HEK293 (cell line): ENCODE measurements at regions not wholly inside any gene's neighbourhood (a gene's known extent, or its start where the extent isn't known, plus 50 kb on each side); places are given as distances from the start of the nearest gene placed in this dataset.

Experiments used
- CTCF ChIA-PET: fragments of 350-600 bp; formaldehyde crosslinking; extraction: SDS; loops from one replicate; lab custom pipeline; 2021; ENCODE audit warnings: antibody characterized with exemption; lab: Yijun Ruan, JAX
- POLR2A ChIA-PET: fragments of 300-600 bp; formaldehyde crosslinking; extraction: SDS; loops from one replicate; lab custom pipeline; 2020; ENCODE audit warnings: antibody characterized with exemption, inconsistent platforms; lab: Yijun Ruan, JAX
- H3K27ac ChIP-seq: fragments of 200-500 bp; sonication (Bioruptor generic); 2 replicates; pipeline ENCODE4 v1.5.1; 2014; ENCODE audit warnings: low read depth, low read length, control low read depth, inconsistent platforms; ENCODE audit errors: extremely low read depth
- H3K36me3 ChIP-seq, 2 experiments: fragments of 200-500 bp in 1 of 2; sonication (Bioruptor generic) in 1 of 2; 1 replicate in 1 of 2; 2 replicates in 1 of 2; pipeline ENCODE4 v1.5.1; 2014 to 2017; ENCODE audit warnings: inconsistent platforms in 2 of 2, low read length in 2 of 2; ENCODE audit not compliant: control insufficient read depth in 2 of 2, insufficient read depth in 1 of 2
- H3K4me1 ChIP-seq: fragments of 200-500 bp; sonication (Bioruptor generic); 2 replicates; pipeline ENCODE4 v1.5.1; 2014; ENCODE audit warnings: mild to moderate bottlenecking, low read length, inconsistent platforms; ENCODE audit not compliant: control insufficient read depth, insufficient read depth
- H3K4me3 ChIP-seq: 2 replicates; pipeline ENCODE4 v1.5.1; 2011; ENCODE audit warnings: low read depth, mild to moderate bottlenecking, control low read depth, low read length, moderate library complexity
- H3K9me3 ChIP-seq: fragments of 200-500 bp; sonication (Bioruptor generic); 2 replicates; pipeline ENCODE4 v1.5.1; 2014; ENCODE audit warnings: low read depth, low read length, inconsistent platforms; ENCODE audit not compliant: control insufficient read depth, insufficient read depth
- BCL11B ChIP-seq: fragments of 450-650 bp; formaldehyde crosslinking; IDR thresholded peaks from 2 replicates; pipeline ENCODE4 v1.5.1; 2016; ENCODE audit warnings: low read depth, missing biosample characterization, missing genetic modification characterization
- HOXC10 ChIP-seq: sonication (generic); formaldehyde crosslinking; IDR thresholded peaks from 2 replicates; pipeline ENCODE4 v1.8.1; 2023; ENCODE audit warnings: mild to moderate bottlenecking, missing genetic modification reagents
- KLF10 ChIP-seq: fragments of 450-650 bp; IDR thresholded peaks from 2 replicates; pipeline ENCODE4 v1.5.1; 2018; ENCODE audit warnings: missing biosample characterization, mild to moderate bottlenecking, missing genetic modification characterization
- TCF7L2 ChIP-seq: IDR thresholded peaks from 2 replicates; pipeline ENCODE4 v1.6.1; 2011; ENCODE audit warnings: low read depth, mild to moderate bottlenecking, inconsistent platforms, low read length, moderate library complexity, borderline replicate concordance
- TSHZ1 ChIP-seq: fragments of 450-650 bp; formaldehyde crosslinking; IDR thresholded peaks from 2 replicates; pipeline ENCODE4 v1.5.1; 2016; ENCODE audit warnings: missing biosample characterization, missing genetic modification characterization, borderline replicate concordance
- YY1 ChIP-seq: fragments of 450-650 bp; formaldehyde crosslinking; IDR thresholded peaks from 2 replicates; pipeline ENCODE4 v1.5.1; 2018; ENCODE audit warnings: missing biosample characterization, missing genetic modification characterization
- ZBTB21 ChIP-seq: fragments of 450-650 bp; formaldehyde crosslinking; IDR thresholded peaks from 2 replicates; pipeline ENCODE4 v1.5.1; 2017; ENCODE audit warnings: missing biosample characterization, missing genetic modification characterization
- ZNF16 ChIP-seq: fragments of 450-650 bp; formaldehyde crosslinking; IDR thresholded peaks from 2 replicates; pipeline ENCODE4 v1.5.1; 2016; ENCODE audit warnings: low read depth, missing biosample characterization, missing genetic modification characterization
- ZNF239 ChIP-seq: fragments of 450-650 bp; formaldehyde crosslinking; IDR thresholded peaks from 2 replicates; pipeline ENCODE4 v1.5.1; 2016; ENCODE audit warnings: missing biosample characterization, missing genetic modification characterization
- ZNF24 ChIP-seq: fragments of 450-650 bp; formaldehyde crosslinking; IDR thresholded peaks from 2 replicates; pipeline ENCODE4 v1.5.1; 2016; ENCODE audit warnings: missing biosample characterization, missing genetic modification characterization
- ZNF292 ChIP-seq: fragments of 450-650 bp; formaldehyde crosslinking; IDR thresholded peaks from 2 replicates; pipeline ENCODE4 v1.5.1; 2016; ENCODE audit warnings: low read depth, missing biosample characterization, missing genetic modification characterization, borderline replicate concordance
- ZNF416 ChIP-seq: fragments of 450-650 bp; formaldehyde crosslinking; IDR thresholded peaks from 2 replicates; pipeline ENCODE4 v1.5.1; 2016; ENCODE audit warnings: missing biosample characterization, missing genetic modification characterization
- ZNF510 ChIP-seq: fragments of 450-650 bp; formaldehyde crosslinking; IDR thresholded peaks from 2 replicates; pipeline ENCODE4 v1.5.1; 2018; ENCODE audit warnings: mild to moderate bottlenecking, missing genetic modification characterization, missing biosample characterization; ENCODE audit not compliant: insufficient replicate concordance
- ZNF692 ChIP-seq: fragments of 450-650 bp; formaldehyde crosslinking; IDR thresholded peaks from 2 replicates; pipeline ENCODE4 v1.5.1; 2016; ENCODE audit warnings: missing biosample characterization, missing genetic modification characterization
- TF ChIP-seq, protein P1 (sequence below): fragments of 450-650 bp; formaldehyde crosslinking; IDR thresholded peaks from 2 replicates; pipeline ENCODE4 v1.5.1; 2016; ENCODE audit warnings: missing biosample characterization, missing genetic modification characterization
- TF ChIP-seq, protein P2 (sequence below): fragments of 450-650 bp; formaldehyde crosslinking; IDR thresholded peaks from 2 replicates; pipeline ENCODE4 v1.5.1; 2016; ENCODE audit warnings: missing biosample characterization, missing genetic modification characterization, low read depth
- TF ChIP-seq, protein P3 (sequence below): fragments of 450-650 bp; formaldehyde crosslinking; IDR thresholded peaks from 2 replicates; pipeline ENCODE4 v1.5.1; 2016; ENCODE audit warnings: missing biosample characterization, missing genetic modification characterization, borderline replicate concordance

DNA sequence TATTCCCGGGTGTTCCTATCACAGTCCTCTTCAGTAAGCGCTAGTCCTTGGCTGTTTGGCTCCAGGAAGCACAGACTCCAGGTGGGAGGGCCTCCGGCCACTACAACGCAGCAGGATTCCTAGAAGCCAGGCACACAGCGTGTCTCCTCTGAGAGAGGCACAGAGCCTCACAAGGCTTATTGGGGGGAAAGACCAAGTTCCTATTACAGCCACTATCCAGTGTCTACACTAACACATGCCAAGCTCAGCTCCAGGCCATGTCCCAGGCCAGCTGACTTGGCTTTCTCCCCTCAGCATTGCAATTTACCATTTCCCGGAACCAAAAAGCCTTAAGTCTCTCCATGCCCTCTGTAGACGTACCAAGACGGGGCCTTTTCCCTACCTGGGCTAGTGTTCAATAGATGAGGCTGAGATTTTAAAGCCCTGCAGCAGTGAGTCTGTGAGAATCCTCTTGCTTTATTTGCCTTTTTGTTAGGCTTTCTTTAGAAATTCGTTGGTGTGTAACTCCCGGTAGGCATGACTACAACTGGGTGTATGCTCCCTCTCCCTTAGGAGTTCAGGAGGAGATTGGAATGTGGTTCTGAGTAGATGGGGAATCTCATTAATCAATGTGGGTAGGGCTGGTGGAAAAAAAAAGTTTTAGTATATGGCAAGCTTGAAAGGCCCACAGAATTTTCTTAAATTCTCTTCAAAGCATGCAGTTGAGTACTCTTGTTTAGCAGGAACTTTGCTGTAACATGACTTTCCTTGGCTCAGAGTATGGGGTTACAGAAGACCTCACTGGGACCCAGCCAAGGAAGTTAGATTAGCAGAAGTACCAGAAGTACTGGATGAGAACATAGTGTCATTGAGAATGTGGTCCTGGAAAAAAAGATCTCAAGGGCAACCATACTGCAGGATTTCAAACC is 84.3 kb upstream of the SLC1A3 start:
- H3K36me3 ChIP-seq: no peaks in the 10 kb centered on the region
- CTCF ChIA-PET: interaction anchor here (0.6 to 1.0 kb wide), 3 partner anchors 16 to 21 kb away, joined by 3 to 4 read pairs (median 3); no protein-coding TSS in a partner anchor
- no peaks in the 10 kb centered on the region for H3K9me3 ChIP-seq
- no peak overlapping the region for H3K27ac ChIP-seq
- TF ChIP-seq ZNF416 (tag by site-specific recombination) (no peak), HOXC10 (CRISPR knock-in tag) (no peak), ZBTB21 (no peak), ZNF239 (tag by site-specific recombination) (no peak), TCF7L2 (no peak), ZNF24 (tag by site-specific recombination) (no peak), ZNF16 (no peak), ZNF292 (tag by site-specific recombination) (no peak), ZNF510 (tag by site-specific recombination) (no peak), BCL11B (tag by site-specific recombination) (no peak), KLF10 (tag by site-specific recombination) (no peak), YY1 (tag by site-specific recombination) (no peak)
- TF ChIP-seq, protein P1, sequence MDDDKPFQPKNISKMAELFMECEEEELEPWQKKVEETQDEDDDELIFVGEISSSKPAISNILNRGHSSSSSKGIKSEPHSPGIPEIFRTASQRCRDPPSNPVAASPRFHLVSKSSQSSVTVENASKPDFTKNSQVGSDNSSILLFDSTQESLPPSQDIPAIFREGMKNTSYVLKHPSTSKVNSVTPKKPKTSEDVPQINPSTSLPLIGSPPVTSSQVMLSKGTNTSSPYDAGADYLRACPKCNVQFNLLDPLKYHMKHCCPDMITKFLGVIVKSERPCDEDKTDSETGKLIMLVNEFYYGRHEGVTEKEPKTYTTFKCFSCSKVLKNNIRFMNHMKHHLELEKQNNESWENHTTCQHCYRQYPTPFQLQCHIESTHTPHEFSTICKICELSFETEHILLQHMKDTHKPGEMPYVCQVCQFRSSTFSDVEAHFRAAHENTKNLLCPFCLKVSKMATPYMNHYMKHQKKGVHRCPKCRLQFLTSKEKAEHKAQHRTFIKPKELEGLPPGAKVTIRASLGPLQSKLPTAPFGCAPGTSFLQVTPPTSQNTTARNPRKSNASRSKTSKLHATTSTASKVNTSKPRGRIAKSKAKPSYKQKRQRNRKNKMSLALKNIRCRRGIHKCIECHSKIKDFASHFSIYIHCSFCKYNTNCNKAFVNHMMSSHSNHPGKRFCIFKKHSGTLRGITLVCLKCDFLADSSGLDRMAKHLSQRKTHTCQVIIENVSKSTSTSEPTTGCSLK: no peak
- TF ChIP-seq, protein P2, sequence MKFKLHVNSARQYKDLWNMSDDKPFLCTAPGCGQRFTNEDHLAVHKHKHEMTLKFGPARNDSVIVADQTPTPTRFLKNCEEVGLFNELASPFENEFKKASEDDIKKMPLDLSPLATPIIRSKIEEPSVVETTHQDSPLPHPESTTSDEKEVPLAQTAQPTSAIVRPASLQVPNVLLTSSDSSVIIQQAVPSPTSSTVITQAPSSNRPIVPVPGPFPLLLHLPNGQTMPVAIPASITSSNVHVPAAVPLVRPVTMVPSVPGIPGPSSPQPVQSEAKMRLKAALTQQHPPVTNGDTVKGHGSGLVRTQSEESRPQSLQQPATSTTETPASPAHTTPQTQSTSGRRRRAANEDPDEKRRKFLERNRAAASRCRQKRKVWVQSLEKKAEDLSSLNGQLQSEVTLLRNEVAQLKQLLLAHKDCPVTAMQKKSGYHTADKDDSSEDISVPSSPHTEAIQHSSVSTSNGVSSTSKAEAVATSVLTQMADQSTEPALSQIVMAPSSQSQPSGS: no peak
- no peaks in the 10 kb centered on the region for H3K4me1 ChIP-seq
- no peak overlapping the region for H3K4me3 ChIP-seq
- POLR2A ChIA-PET: no interaction called here

DNA sequence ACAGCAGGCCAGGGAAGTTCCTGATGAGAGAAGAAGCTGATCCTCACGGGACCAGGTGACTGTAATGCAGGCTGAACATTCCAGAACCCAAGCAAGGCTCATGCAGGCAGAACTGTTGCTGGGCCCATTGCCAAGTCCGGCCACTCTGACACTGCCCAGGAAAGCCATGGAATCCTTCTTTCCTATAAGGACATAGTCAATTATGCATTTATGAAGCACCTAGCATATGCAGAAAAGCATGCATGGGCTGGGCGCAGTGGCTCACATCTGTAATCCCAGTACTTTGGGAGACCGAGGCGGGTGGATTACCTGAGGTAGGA is 83.7 kb upstream of the SLC1A3 start:
- no peaks in the 10 kb centered on the region for H3K36me3 ChIP-seq
- TF ChIP-seq ZNF692 (tag by site-specific recombination) (no peak), TSHZ1 (tag by site-specific recombination) (no peak), ZNF292 (tag by site-specific recombination) (no peak), ZNF24 (tag by site-specific recombination) (no peak)
- TF ChIP-seq, protein P3, sequence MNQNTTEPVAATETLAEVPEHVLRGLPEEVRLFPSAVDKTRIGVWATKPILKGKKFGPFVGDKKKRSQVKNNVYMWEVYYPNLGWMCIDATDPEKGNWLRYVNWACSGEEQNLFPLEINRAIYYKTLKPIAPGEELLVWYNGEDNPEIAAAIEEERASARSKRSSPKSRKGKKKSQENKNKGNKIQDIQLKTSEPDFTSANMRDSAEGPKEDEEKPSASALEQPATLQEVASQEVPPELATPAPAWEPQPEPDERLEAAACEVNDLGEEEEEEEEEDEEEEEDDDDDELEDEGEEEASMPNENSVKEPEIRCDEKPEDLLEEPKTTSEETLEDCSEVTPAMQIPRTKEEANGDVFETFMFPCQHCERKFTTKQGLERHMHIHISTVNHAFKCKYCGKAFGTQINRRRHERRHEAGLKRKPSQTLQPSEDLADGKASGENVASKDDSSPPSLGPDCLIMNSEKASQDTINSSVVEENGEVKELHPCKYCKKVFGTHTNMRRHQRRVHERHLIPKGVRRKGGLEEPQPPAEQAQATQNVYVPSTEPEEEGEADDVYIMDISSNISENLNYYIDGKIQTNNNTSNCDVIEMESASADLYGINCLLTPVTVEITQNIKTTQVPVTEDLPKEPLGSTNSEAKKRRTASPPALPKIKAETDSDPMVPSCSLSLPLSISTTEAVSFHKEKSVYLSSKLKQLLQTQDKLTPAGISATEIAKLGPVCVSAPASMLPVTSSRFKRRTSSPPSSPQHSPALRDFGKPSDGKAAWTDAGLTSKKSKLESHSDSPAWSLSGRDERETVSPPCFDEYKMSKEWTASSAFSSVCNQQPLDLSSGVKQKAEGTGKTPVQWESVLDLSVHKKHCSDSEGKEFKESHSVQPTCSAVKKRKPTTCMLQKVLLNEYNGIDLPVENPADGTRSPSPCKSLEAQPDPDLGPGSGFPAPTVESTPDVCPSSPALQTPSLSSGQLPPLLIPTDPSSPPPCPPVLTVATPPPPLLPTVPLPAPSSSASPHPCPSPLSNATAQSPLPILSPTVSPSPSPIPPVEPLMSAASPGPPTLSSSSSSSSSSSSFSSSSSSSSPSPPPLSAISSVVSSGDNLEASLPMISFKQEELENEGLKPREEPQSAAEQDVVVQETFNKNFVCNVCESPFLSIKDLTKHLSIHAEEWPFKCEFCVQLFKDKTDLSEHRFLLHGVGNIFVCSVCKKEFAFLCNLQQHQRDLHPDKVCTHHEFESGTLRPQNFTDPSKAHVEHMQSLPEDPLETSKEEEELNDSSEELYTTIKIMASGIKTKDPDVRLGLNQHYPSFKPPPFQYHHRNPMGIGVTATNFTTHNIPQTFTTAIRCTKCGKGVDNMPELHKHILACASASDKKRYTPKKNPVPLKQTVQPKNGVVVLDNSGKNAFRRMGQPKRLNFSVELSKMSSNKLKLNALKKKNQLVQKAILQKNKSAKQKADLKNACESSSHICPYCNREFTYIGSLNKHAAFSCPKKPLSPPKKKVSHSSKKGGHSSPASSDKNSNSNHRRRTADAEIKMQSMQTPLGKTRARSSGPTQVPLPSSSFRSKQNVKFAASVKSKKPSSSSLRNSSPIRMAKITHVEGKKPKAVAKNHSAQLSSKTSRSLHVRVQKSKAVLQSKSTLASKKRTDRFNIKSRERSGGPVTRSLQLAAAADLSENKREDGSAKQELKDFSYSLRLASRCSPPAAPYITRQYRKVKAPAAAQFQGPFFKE (tag by site-specific recombination): no peak
- CTCF ChIA-PET: interaction anchor here (0.7 kb wide), 1 partner anchor 21 kb away, joined by 4 read pairs; no protein-coding TSS in a partner anchor
- H3K4me1 ChIP-seq: no peaks in the 10 kb centered on the region
- no peaks in the 10 kb centered on the region for H3K9me3 ChIP-seq
- POLR2A ChIA-PET: no interaction called here
- H3K27ac ChIP-seq: no peak overlapping the region
- H3K4me3 ChIP-seq: no peak overlapping the region
